Fibroblast of pulmonary artery (primary cell): ENCODE measurements at regions not wholly inside any gene's neighbourhood (a gene's known extent, or its start where the extent isn't known, plus 50 kb on each side); places are given as distances from the start of the nearest gene placed in this dataset.

ENCODE experiments used
- DNase-seq: peaks from one replicate; pipeline ENCODE4 v3.0.0-alpha.2; 2010; ENCODE audit warnings: low read depth
- H3K4me3 ChIP-seq: replicated peaks from 2 replicates; pipeline ENCODE4 v1.5.1; 2011; ENCODE audit warnings: low read depth, mild to moderate bottlenecking, control low read depth, low read length, moderate library complexity
- TF ChIP-seq, protein P1 (sequence below): IDR thresholded peaks from 2 replicates; pipeline ENCODE4 v1.5.1; 2011; ENCODE audit warnings: mild to moderate bottlenecking, control low read depth, low read length, inconsistent platforms; ENCODE audit errors: missing control alignments

DNA sequence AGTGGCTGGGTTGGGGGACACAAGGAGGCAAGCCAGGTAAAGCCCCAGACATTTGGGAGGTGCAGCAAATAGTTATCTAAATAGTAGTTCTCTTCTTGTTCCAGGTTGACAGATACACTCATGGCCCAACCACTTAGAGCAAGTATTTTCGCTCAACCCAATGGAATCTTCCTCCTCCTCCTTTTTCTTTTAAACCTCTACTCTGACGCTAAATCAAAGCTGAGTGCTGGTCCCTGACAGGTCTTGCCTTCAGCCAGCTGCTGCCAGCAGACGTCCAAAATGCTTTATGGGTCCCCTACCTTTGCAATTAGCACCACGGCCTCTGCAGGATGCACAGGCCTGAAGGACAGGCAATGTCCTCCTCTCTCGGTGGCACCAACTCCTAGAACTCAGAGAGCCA is 558.5 kb downstream of the MIAT start:
- DNase-seq, result no peak
- TF ChIP-seq, protein P1, sequence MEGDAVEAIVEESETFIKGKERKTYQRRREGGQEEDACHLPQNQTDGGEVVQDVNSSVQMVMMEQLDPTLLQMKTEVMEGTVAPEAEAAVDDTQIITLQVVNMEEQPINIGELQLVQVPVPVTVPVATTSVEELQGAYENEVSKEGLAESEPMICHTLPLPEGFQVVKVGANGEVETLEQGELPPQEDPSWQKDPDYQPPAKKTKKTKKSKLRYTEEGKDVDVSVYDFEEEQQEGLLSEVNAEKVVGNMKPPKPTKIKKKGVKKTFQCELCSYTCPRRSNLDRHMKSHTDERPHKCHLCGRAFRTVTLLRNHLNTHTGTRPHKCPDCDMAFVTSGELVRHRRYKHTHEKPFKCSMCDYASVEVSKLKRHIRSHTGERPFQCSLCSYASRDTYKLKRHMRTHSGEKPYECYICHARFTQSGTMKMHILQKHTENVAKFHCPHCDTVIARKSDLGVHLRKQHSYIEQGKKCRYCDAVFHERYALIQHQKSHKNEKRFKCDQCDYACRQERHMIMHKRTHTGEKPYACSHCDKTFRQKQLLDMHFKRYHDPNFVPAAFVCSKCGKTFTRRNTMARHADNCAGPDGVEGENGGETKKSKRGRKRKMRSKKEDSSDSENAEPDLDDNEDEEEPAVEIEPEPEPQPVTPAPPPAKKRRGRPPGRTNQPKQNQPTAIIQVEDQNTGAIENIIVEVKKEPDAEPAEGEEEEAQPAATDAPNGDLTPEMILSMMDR, result no peak

DNA sequence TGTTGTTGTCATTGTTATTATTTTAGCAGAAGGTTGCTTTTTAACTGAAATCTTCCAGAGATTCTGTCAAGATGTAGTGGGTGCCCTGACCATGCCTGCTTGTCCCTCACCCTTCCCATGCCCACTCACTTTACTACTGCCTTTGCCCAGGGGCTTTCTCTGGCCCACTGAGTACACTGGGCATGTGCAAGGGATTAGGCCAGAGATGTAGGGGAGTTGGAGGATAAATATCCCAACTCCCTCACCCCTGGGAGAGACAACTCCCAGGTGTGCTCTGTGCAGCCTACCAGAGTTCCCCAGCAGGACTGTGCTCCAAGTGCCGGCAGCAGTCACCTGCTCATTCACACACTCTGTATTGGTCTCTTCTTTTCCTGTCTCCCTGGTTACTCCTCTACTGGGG is 559.1 kb downstream of the MIAT start:
- DNase-seq, result no peak
- TF ChIP-seq, protein P1, result no peak
- H3K4me3 ChIP-seq, result no peak overlapping the region

More for the DNA sequence above, 558.5 kb downstream of the MIAT start:
- no peak overlapping the region for H3K4me3 ChIP-seq

DNA sequence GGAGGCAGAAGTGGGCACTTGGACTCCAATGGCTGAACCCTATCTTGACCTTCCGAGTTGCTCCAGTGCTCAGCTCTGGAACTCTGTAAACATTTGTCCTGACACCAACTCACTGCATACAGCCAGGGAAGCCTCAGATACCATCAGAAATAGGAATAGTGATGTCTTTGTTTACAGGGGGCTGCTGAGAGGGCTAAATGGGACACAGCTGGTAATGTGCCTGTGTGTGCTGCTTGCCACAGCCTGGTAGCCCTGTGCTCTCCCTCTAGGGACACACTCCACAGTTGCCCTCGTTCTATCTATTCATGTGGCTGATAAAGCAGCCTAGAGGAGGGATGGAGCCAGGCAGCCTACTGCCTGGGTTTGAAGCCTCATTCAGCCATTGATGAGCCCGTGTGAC is 559.8 kb downstream of the MIAT start:
- TF ChIP-seq, protein P1, result no peak
- DNase-seq, result no peak
- H3K4me3 ChIP-seq, result no peak overlapping the region

DNA sequence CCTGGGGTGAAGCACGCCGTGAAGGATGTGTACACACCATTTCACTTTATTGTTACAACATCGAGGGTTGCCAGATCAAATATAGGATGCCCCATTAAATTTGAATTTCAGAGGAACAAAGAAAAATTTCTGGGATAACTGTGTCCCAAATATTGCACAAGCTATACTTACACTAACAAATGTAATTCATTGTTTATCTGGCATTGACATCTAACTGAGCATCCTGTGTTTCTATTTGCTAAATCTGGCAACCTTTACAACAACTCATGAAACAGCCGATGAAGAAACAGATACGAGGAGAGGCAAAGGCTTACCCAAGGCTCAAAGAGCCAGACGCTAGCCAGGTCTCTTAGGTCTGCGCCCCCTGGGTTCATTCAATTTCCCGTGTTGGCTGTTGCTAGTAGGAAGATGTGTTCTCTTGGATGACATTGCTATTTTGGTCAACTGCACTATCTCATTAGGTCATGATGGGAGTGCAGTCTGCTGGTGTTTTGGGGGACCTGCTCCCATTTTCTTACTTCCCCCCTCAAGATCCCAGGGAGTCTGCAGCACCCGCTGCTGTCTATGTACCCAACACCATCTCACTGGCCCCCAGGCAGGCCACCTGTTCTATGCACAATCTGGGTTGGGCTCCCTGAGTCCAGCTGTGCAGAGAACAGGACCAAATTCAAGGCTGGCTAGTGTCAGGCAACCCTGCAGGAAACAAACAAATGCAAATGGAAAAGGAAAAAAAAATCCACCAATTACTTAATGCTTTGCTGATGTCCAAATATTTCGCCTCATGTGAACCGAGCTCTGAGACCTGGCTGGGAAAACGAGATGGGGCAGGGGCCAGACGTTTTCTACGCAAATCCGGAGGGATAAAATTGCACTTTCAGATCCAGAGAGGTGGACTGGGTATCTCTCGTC is 560.9 kb downstream of the MIAT start:
- TF ChIP-seq, protein P1, result no peak
- no peak overlapping the region for H3K4me3 ChIP-seq
- DNase-seq, result no peak

DNA sequence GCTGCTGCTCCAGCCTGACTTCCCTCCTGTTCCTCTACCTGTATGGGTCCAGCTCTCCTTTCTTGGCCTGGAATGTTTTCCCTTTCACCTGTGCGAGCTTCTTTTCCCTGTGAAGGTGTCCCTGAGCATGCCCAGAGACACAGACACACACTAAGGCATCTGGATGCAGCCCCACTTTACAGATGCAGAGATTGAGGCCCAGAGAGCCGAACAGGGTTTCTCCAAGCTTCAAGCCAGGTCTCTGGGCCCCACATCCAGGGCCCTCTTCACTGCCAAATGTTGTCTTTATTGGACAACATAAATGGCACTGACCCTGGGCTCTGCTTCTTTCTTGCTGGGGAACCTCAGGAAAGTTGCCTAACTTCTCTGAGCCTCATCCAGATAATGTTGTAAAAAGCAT is 561.6 kb downstream of the MIAT start:
- no peak for DNase-seq
- no peak overlapping the region for H3K4me3 ChIP-seq
- TF ChIP-seq, protein P1, result no peak

DNA sequence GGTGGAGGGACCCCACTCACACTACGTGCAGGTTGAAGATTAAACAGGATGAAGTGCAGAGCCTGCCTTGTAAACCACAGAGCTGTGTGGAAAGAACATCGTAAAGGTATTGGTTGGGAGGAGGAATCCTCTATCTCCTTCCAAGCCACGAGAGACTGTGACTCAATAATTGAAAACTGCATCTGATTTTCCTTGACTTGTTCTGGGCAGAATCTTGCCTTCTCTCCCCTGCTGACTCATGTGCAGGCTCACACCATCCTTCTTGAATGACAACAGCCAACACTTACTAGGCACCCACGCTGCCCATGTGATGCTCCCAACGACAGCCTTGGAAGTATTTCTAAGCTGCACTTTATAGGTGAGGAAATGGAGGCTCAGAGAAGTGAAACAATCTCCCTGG is 563.0 kb downstream of the MIAT start:
- no peak overlapping the region for H3K4me3 ChIP-seq
- TF ChIP-seq, protein P1, result no peak
- DNase-seq, result peak; percentile 76

DNA sequence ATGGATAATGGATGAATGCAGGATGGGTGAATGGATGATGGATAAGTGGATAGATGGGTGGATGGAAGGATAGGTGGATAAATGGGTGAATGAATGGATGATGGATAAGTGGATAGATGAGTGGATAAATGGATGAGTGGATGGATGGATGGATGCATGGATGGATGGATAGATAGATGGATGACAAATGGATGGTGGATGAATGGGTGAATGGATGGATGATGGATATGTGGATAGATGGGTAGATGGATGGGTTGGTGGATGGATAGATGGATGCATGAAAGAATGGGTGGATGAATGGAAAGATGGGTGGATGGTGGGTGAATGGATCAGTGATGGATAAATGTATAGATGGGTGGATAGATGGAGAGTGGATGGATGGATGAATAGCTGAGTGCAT is 564.8 kb downstream of the MIAT start:
- H3K4me3 ChIP-seq, result no peak overlapping the region
- TF ChIP-seq, protein P1, result no peak

More for the DNA sequence above, 564.8 kb downstream of the MIAT start:
- no peak for DNase-seq
